HEK293T (cell line): ENCODE measurements at regions not wholly inside any gene's neighbourhood (a gene's known extent, or its start where the extent isn't known, plus 50 kb on each side); places are given as distances from the start of the nearest gene placed in this dataset.
A peak's percentile ranks its signal among the peaks of the same experiment; 100 is the strongest.

ENCODE experiments used
- CTCF ChIA-PET: fragments of 350-600 bp; formaldehyde crosslinking; extraction: SDS; loops from one replicate; lab custom pipeline; 2021; ENCODE audit warnings: antibody characterized with exemption, inconsistent platforms; lab: Yijun Ruan, JAX
- POLR2A ChIA-PET: fragments of 350-600 bp; formaldehyde crosslinking; extraction: SDS; loops from one replicate; lab custom pipeline; 2020; ENCODE audit warnings: antibody characterized with exemption, inconsistent platforms; lab: Yijun Ruan, JAX
- DNase-seq: peaks from one replicate; pipeline ENCODE4 v3.0.0; 2012; ENCODE audit warnings: mixed read lengths; ENCODE audit errors: extremely low spot score
- ARNT ChIP-seq: fragments of 450-650 bp; IDR thresholded peaks from 2 replicates; pipeline ENCODE4 v1.6.1; 2017; ENCODE audit warnings: mild to moderate bottlenecking
- BHLHE40 ChIP-seq: fragments of 450-650 bp; IDR thresholded peaks from 2 replicates; pipeline ENCODE4 v1.6.1; 2016; ENCODE audit warnings: mild to moderate bottlenecking, moderate library complexity, borderline replicate concordance
- CTBP1 ChIP-seq: fragments of 450-650 bp; IDR thresholded peaks from 2 replicates; pipeline ENCODE4 v1.6.1; 2016; ENCODE audit warnings: borderline replicate concordance
- ELF4 ChIP-seq: fragments of 450-650 bp; IDR thresholded peaks from 2 replicates; pipeline ENCODE4 v1.6.1; 2017; ENCODE audit warnings: antibody characterized with exemption
- FOXA1 ChIP-seq: fragments of 450-650 bp; IDR thresholded peaks from 2 replicates; pipeline ENCODE4 v1.6.1; 2016; ENCODE audit warnings: mild to moderate bottlenecking
- FOXK2 ChIP-seq: fragments of 450-650 bp; IDR thresholded peaks from 2 replicates; pipeline ENCODE4 v1.6.1; 2016; ENCODE audit warnings: mild to moderate bottlenecking
- FOXM1 ChIP-seq: fragments of 450-650 bp; IDR thresholded peaks from 2 replicates; pipeline ENCODE4 v1.6.1; 2017; ENCODE audit warnings: mild to moderate bottlenecking, borderline replicate concordance
- HDGF ChIP-seq: fragments of 450-650 bp; IDR thresholded peaks from 2 replicates; pipeline ENCODE4 v1.6.1; 2017; ENCODE audit warnings: antibody characterized with exemption, borderline replicate concordance
- L3MBTL2 ChIP-seq: fragments of 450-650 bp; conservative IDR thresholded peaks from 2 replicates; pipeline ENCODE4 v1.6.1; 2016; ENCODE audit warnings: mild to moderate bottlenecking
- LEF1 ChIP-seq: fragments of 450-650 bp; IDR thresholded peaks from 2 replicates; pipeline ENCODE4 v1.6.1; 2017; ENCODE audit warnings: mild to moderate bottlenecking, borderline replicate concordance
- NFRKB ChIP-seq: fragments of 450-650 bp; IDR thresholded peaks from 2 replicates; pipeline ENCODE4 v1.6.1; 2016; ENCODE audit warnings: mild to moderate bottlenecking, moderate library complexity
- PKNOX1 ChIP-seq: fragments of 450-650 bp; IDR thresholded peaks from 2 replicates; pipeline ENCODE4 v1.6.1; 2016
- SP1 ChIP-seq: fragments of 450-650 bp; IDR thresholded peaks from 2 replicates; pipeline ENCODE4 v1.6.1; 2017
- SUZ12 ChIP-seq: fragments of 450-650 bp; IDR thresholded peaks from 2 replicates; pipeline ENCODE4 v1.6.1; 2016; ENCODE audit warnings: mild to moderate bottlenecking
- TARDBP ChIP-seq: fragments of 450-650 bp; IDR thresholded peaks from 2 replicates; pipeline ENCODE4 v1.6.1; 2016
- ZNF384 ChIP-seq: fragments of 450-650 bp; IDR thresholded peaks from 2 replicates; pipeline ENCODE4 v1.6.1; 2016

DNA sequence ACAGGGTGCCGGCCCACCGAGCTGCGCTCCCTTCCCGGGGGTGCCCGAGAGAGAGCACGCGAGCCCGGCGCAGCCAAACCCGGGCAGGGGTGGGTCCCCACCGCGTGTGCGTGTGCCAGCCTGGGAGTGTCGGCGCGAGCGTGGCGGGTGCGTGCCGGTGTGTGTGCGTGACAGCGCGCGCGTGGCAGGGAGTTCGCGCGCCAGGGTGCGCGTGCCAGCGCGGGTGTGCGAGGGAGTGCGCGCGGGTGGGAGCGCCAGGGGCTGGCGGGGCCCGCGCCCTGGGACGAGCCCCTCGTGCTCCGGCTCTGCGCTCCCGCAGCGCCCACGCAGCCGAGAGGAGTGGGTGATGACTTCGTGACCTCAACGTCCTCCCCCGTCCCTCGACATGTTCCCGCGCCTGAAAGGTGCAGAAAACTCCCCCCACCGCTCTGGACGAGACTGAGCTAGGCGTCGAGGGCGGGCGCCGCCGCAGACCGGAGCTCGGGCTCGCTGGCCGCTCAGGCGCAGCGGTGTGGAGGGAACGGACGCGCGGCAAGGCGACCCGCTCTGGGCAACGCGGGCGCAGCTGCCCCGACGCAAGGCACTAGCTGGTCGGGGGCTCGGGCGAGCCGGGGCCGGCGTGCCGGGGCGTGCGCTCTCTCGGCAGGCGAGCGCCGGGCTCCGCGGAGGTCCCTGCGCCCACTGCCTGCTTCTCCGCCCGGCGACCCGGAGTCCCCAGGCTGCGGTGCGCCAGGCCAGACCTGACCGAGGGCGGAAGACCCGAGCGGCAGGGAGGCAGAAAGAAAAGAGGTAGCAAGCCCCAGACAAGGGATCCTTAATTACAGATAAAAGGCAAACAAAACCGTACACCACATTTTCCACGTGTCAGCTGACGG, 582.8 kb downstream of the ZEB2 start:
- peak; percentile 48 for DNase-seq
- CTCF ChIA-PET: no interaction called here
- POLR2A ChIA-PET: no interaction called here
- TF ChIP-seq L3MBTL2 (0 out of 2 replicates have a peak, but pooled peaks have one; percentile 38), BHLHE40 (no peak)

DNA sequence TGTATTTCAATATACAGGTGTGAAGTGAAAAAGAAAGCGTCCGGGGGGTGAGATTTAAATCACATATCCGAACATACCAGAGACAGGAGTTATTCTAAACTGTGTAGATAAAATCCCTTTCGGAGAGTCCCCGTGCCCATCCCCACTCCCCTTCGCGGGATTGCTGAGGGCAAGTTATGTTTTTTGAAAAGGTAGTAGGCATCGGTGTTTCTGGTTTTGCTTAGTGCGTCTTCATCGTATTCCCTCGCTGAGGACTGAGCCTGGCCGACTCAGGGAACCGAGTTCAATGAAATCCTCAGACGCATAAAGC, 583.4 kb downstream of the ZEB2 start:
- ChIA-PET CTCF (no interaction called here), POLR2A (no interaction called here)
- no peak for DNase-seq
- TF ChIP-seq CTBP1 (no peak), ELF4 (no peak), SUZ12 (no peak), PKNOX1 (no peak)

DNA sequence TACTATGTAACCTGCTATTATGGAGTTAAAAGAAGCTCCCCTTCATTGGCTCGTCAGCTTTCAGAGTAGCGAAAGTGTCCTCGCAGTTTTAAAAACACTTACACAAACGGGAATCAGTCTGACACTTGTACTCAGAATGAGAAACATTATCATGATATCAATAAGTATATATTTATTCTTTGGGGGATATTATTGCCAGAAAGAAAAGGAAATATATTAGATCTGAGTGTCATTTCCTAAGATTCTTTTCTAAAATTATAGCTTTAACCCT, 584.5 kb downstream of the ZEB2 start:
- POLR2A ChIA-PET: no interaction called here
- CTCF ChIA-PET: no interaction called here
- TF ChIP-seq NFRKB (no peak), SUZ12 (no peak), SP1 (no peak), TARDBP (no peak), L3MBTL2 (no peak), PKNOX1 (no peak), HDGF (no peak), ARNT (no peak), FOXK2 (no peak), FOXA1 (no peak), ZNF384 (no peak), CTBP1 (no peak), LEF1 (no peak), FOXM1 (no peak), ELF4 (no peak), BHLHE40 (no peak)
- DNase-seq: no peak

DNA sequence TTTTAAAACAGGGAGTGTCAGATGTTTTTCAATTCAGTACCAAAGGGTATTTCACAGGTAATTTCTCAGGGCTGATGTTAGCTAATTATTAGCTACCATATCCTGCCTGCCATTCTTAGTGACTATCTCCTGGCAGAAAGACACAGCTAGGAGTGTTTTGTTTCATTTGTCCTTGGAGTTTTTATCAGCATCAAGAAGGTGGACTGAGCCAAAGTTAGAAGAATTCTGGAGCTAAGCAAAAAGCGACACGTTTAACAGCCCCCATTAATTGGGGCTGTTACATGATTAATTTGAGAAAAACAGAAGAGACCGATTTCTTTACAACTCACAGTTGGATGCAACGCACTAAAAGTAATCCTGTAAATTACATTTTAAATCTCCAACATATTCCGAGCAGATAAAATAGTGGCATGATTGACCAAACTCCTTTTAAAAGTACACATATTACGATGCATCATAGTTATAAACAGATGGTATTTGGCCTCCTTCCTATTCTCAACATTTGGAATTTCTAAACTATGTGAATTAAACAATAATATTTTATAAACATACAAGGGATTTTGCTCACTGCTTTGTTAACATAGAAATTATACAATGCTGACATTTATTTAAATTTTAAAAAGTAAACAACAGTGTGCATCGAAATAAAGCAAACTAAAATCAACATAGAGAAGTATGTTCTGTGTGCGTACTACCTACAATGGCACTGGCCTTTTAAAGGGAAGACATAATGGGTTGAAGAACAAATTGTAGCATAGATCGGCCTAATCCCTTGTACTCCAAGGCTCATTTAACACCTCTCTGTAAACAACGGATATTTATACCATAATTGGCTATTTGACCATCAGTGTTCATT, 585.1 kb downstream of the ZEB2 start:
- CTCF ChIA-PET: interaction anchor here (0.6 kb wide), 1 partner anchor 16 kb away, joined by 3 read pairs; no protein-coding TSS in a partner anchor
- POLR2A ChIA-PET: no interaction called here
- TF ChIP-seq ELF4 (no peak), SP1 (no peak), BHLHE40 (no peak), TARDBP (no peak), FOXK2 (no peak), LEF1 (no peak), PKNOX1 (no peak), FOXM1 (no peak), ARNT (no peak), NFRKB (no peak), L3MBTL2 (no peak), SUZ12 (no peak), ZNF384 (no peak), FOXA1 (no peak), HDGF (no peak), CTBP1 (no peak)
- no peak for DNase-seq

- no peak for DNase-seq
- CTCF ChIA-PET: no interaction called here
- POLR2A ChIA-PET: no interaction called here
- TF ChIP-seq BHLHE40 (no peak), CTBP1 (no peak), ZNF384 (no peak), TARDBP (no peak), FOXK2 (no peak)
Observed at GRCh38 chr2:143933946-143934569, 585.9 kb downstream of the ZEB2 start.

DNA sequence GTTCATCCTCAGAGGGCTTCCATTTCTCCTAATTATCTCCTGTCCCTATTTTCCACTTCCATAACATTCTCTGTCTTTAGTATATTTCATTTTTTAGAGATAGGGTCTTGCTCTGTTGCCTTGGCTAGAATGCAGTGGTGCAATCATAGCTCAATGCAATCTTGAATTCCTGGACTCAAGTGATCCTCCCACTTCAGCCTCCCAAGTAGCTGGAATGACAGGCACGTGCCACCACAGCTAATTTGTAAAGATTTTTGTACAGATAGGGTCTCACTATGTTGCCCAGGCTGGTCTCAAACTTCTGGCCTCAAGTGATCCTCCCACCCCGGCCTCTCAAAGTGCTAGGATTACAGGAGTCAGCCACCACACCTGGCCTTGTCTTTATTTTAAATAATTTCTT, 589.0 kb downstream of the ZEB2 start:
- CTCF ChIA-PET: no interaction called here
- DNase-seq: no peak
- TF ChIP-seq LEF1: no peak
- TF ChIP-seq TARDBP: no peak
- TF ChIP-seq FOXK2: no peak
- TF ChIP-seq L3MBTL2: no peak
- POLR2A ChIA-PET: no interaction called here
